Upper lobe of right lung (tissue), 1 donor: ENCODE measurements at regions not wholly inside any gene's neighbourhood (a gene's known extent, or its start where the extent isn't known, plus 50 kb on each side); places are given as distances from the start of the nearest gene placed in this dataset.
A peak's percentile ranks its signal among the peaks of the same experiment; 100 is the strongest.

Experiments used
- ATAC-seq: fragments of 200-7000 bp; cut with Tn5 transposase; one replicate; pipeline ENCODE4 v1.9.1; 2020; ENCODE audit warnings: mild to moderate bottlenecking, moderate library complexity
- DNase-seq: peaks from one replicate; pipeline ENCODE4 v3.0.0-alpha.2; 2020
- H3K27ac ChIP-seq: fragments of 200-600 bp; one replicate; pipeline ENCODE4 v1.8.0; 2022
- H3K27me3 ChIP-seq: fragments of 200-600 bp; one replicate; pipeline ENCODE4 v1.8.0; 2022; ENCODE audit warnings: mild to moderate bottlenecking
- H3K36me3 ChIP-seq: fragments of 200-600 bp; one replicate; pipeline ENCODE4 v1.8.0; 2022
- H3K4me1 ChIP-seq: fragments of 200-600 bp; one replicate; pipeline ENCODE4 v1.8.0; 2022
- H3K4me3 ChIP-seq: fragments of 200-600 bp; one replicate; pipeline ENCODE4 v1.8.0; 2022; ENCODE audit warnings: mild to moderate bottlenecking
- H3K9me3 ChIP-seq: fragments of 200-600 bp; one replicate; pipeline ENCODE4 v1.8.0; 2022
- CTCF ChIP-seq: fragments of 200-600 bp; IDR thresholded peaks from one replicate; pipeline ENCODE4 v1.8.0; 2022; ENCODE audit warnings: antibody characterized with exemption
- intact Hi-C: fragments of 100-400 bp; cut with DNase I; formaldehyde crosslinking; loops from one replicate; pipeline ENCODE4 v1.11.0; 2022
- donor health status: DM: no; HTN: yes; CAD: no; lungs with severe emphysema.

GRCh38 chr12:84624601-84625000 is 288.0 kb downstream of the SLC6A15 start:
- no peaks in the 10 kb centered on the region for H3K4me1 ChIP-seq
- H3K4me3 ChIP-seq = no peak overlapping the region
- H3K27ac ChIP-seq = no peak overlapping the region
- intact Hi-C loops = no loop called here
- ATAC-seq (no peak), DNase-seq (no peak)
- no peaks in the 10 kb centered on the region for H3K27me3 ChIP-seq
- no peaks in the 10 kb centered on the region for H3K9me3 ChIP-seq
- TF ChIP-seq CTCF = no peak
- no peaks in the 10 kb centered on the region for H3K36me3 ChIP-seq

GRCh38 chr12:84619053-84619571 is 293.5 kb downstream of the SLC6A15 start:
- peak; percentile 19 for TF ChIP-seq CTCF
- Histone ChIP-seq H3K27me3 (no peaks in the 10 kb centered on the region), H3K36me3 (no peaks in the 10 kb centered on the region), H3K27ac (no peak overlapping the region), H3K9me3 (no peaks in the 10 kb centered on the region), H3K4me3 (no peak overlapping the region), H3K4me1 (no peaks in the 10 kb centered on the region)
- intact Hi-C loops = no loop called here
- ATAC-seq (no peak), DNase-seq (no peak)

GRCh38 chr12:84607170-84607819 is 305.3 kb downstream of the SLC6A15 start:
- no peak for DNase-seq
- Histone ChIP-seq H3K27ac (no peak overlapping the region), H3K9me3 (no peaks in the 10 kb centered on the region), H3K4me1 (no peaks in the 10 kb centered on the region), H3K36me3 (no peaks in the 10 kb centered on the region), H3K4me3 (no peak overlapping the region), H3K27me3 (no peaks in the 10 kb centered on the region)
- no peak for TF ChIP-seq CTCF
- intact Hi-C loops = no loop called here
- ATAC-seq = no peak

GRCh38 chr12:84605983-84606382 is 306.6 kb downstream of the SLC6A15 start:
- no peaks in the 10 kb centered on the region for H3K27me3 ChIP-seq
- no peak for TF ChIP-seq CTCF
- intact Hi-C loops = no loop called here
- no peaks in the 10 kb centered on the region for H3K36me3 ChIP-seq
- ATAC-seq (no peak), DNase-seq (no peak)
- no peak overlapping the region for H3K4me3 ChIP-seq
- H3K9me3 ChIP-seq = no peaks in the 10 kb centered on the region
- H3K27ac ChIP-seq = no peak overlapping the region
- H3K4me1 ChIP-seq = no peaks in the 10 kb centered on the region

GRCh38 chr12:84604551-84604950 is 308.0 kb downstream of the SLC6A15 start:
- DNase-seq = no peak
- no peak for TF ChIP-seq CTCF
- Histone ChIP-seq H3K4me1 (no peaks in the 10 kb centered on the region), H3K27me3 (no peaks in the 10 kb centered on the region), H3K9me3 (no peaks in the 10 kb centered on the region), H3K4me3 (no peak overlapping the region), H3K36me3 (no peaks in the 10 kb centered on the region), H3K27ac (no peak overlapping the region)
- intact Hi-C loops = no loop called here
- no peak for ATAC-seq
